ENCODE measurements at regions not wholly inside any gene's neighbourhood (a gene's known extent, or its start where the extent isn't known, plus 50 kb on each side); places are given as distances from the start of the nearest gene placed in this dataset.
"Not testable (repeated sequence)": the region's sequence is repeated elsewhere in the genome, so short reads cannot be mapped to it uniquely, and the experiment has no call there.

- no peak for FAIRE-seq
These were observed 430.4 kb downstream of the RPS6KC1 start for GRCh38 chr1:213481395-213481794.

GRCh38 chr1:213484333-213484732 is 433.3 kb downstream of the RPS6KC1 start:
- FAIRE-seq = no peak

GRCh38 chr1:213484758-213485157 is 433.7 kb downstream of the RPS6KC1 start:
- no peak for FAIRE-seq

GRCh38 chr1:213486488-213486887 is 435.4 kb downstream of the RPS6KC1 start:
- no peak for FAIRE-seq

GRCh38 chr1:213491468-213491867 is 440.4 kb downstream of the RPS6KC1 start:
- no peak for FAIRE-seq

- no peak for FAIRE-seq
These were observed 441.4 kb downstream of the RPS6KC1 start for GRCh38 chr1:213492161-213493041.

GRCh38 chr1:213499444-213499843 is 448.4 kb downstream of the RPS6KC1 start:
- no peak for FAIRE-seq

- FAIRE-seq = no peak
These were observed 456.6 kb downstream of the RPS6KC1 start for GRCh38 chr1:213507472-213508223.

- no peak for FAIRE-seq
These were observed 460.1 kb downstream of the RPS6KC1 start for GRCh38 chr1:213511173-213511572.

- FAIRE-seq = no peak
These were observed 461.3 kb downstream of the RPS6KC1 start for GRCh38 chr1:213512316-213512715.

- FAIRE-seq = no peak
These were observed 462.0 kb downstream of the RPS6KC1 start for GRCh38 chr1:213513006-213513405.

GRCh38 chr1:213514408-213515179 is 463.6 kb downstream of the RPS6KC1 start:
- FAIRE-seq = not testable (repeated sequence)

GRCh38 chr1:213519098-213519497 is 468.1 kb downstream of the RPS6KC1 start:
- no peak for FAIRE-seq

GRCh38 chr1:213521206-213521605 is 466.6 kb upstream of the PROX1 start:
- no peak for FAIRE-seq

- FAIRE-seq = no peak
These were observed 463.9 kb upstream of the PROX1 start for GRCh38 chr1:213523781-213524398.

- no peak for FAIRE-seq
These were observed 461.5 kb upstream of the PROX1 start for GRCh38 chr1:213526306-213526705.

- FAIRE-seq = no peak
These were observed 457.0 kb upstream of the PROX1 start for GRCh38 chr1:213530611-213531320.

GRCh38 chr1:213531369-213532310 is 456.1 kb upstream of the PROX1 start:
- FAIRE-seq = no peak

- FAIRE-seq = no peak
These were observed 454.6 kb upstream of the PROX1 start for GRCh38 chr1:213533125-213533524.

- no peak for FAIRE-seq
These were observed 452.1 kb upstream of the PROX1 start for GRCh38 chr1:213535679-213536078.

- FAIRE-seq = no peak
These were observed 449.5 kb upstream of the PROX1 start for GRCh38 chr1:213538251-213538650.

Data from colon (tissue), 2 donors.